Ammon's horn (tissue), 1 donor: ENCODE measurements at regions not wholly inside any gene's neighbourhood (a gene's known extent, or its start where the extent isn't known, plus 50 kb on each side); places are given as distances from the start of the nearest gene placed in this dataset.
"Not testable (repeated sequence)": the region's sequence is repeated elsewhere in the genome, so short reads cannot be mapped to it uniquely, and the experiment has no call there.

ENCODE experiments used
- DNase-seq: peaks from one replicate; pipeline ENCODE4 v3.0.0-alpha.2; 2016; ENCODE audit warnings: low spot score

DNA sequence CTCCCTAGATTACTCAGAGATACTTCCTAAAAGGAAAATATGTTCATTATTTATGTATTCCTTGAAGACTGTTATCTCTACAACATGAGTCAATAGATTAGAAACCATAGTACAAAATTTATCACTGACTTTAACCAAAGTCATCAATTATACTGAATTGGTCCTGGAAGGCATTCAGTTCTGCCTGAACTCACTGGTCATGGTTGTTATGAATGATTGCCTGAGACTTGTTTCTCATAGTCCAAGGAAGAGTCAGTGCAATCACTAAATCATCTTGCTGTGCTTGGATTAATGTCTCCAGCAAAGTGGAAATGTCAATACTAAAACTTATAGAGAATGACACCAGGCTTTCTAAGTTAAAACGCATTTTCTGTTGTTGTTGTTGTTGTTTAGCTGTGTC, 878.6 kb upstream of the MANEA start:
- DNase-seq = no peak

DNA sequence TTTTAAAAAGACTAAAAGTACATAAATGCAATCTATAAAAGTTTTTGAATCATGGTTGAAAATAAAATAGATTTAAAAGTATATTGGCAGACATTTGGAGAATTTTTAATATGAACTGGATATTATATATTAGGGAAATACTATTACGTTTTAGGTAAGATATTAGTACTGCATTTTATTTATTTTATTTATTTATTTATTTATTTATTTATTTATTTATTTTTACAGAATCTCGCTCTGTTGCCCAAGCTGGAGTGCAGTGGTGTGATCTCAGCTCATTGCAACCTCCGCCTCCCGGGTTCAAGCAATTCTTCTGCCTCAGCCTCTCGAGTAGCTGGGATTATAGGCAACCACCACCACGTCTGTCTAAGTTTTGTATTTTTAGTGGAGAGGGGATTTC, 890.1 kb upstream of the MANEA start:
- not testable (repeated sequence) for DNase-seq

DNA sequence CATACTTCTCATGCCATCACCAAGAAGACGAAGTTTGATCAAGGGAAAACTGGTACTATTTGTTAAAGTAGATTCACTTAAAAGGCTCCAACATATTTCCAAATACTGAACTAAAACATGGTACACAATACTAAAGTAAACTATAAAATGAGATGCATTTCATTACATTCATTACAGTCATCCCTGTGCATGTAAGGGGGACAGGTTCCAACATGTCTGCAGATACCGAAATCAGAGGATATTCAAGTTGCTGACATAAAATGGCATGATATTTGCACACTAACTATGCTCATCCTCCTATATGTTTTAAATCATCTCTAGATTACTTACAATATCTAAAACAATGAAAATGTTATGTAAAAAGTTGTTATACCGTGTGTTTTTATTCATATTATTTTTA, 893.9 kb upstream of the MANEA start:
- DNase-seq = no peak

DNA sequence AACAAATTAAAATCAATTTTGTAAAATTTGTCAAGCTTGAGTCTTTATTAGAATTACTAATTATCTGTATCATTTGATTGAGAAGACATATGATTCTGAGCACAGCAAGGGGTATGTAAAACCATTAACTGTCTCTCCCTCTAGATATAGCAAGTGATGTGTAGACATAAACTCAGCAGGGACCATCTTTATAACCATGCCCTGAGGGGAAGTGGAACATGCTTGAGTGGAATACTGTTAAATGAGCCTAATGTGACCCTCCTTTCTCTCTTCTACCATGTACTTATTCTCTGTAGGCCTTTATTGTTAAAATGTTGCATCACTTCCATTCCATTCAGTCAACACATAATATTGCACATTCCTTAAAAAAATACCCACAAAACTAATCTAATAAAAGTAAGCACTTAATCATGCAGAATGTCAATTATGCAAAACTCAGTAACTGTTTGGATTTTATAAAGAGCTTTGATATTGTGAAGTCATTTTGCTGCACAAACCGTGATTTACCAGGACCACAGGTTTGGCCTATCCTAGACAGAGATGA, 896.6 kb upstream of the MANEA start:
- no peak for DNase-seq

DNA sequence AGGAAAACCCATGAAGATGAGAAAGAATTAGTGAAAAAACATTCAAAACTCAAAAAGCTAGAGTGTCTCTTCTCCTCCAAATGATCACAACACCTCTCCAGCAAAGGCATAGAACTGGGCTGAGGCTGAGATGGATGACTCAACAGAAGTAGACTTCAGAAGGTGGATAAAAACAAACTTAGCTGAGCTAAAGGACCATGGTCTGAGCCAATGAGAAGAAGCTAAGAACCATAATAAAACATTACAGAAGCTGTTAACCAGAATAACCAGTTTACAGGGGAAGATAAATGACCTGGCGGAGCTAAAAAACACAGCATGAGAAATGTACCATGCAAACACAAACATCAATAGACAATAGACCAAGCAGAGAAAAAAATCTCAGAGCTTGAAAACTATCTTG, 904.1 kb upstream of the MANEA start:
- no peak for DNase-seq

DNA sequence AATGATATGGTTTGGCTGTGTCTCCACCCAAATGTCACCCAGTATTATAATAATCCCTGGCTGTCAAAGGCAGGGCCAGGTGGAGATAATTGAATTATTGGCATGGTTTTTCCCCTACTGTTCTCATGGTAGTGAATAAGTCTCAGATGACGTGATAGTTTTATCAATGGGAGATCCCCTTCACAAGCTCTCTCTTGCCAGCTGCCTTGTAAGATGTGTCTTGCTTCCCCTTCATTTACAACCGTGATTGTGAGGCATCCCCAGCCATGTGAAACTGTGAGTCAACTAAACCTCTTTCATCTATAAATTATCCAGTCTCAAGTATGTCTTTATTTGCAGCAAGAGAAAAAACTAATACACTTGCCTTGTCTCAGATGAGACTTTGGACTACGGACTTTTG, 907.3 kb upstream of the MANEA start:
- DNase-seq = no peak

DNA sequence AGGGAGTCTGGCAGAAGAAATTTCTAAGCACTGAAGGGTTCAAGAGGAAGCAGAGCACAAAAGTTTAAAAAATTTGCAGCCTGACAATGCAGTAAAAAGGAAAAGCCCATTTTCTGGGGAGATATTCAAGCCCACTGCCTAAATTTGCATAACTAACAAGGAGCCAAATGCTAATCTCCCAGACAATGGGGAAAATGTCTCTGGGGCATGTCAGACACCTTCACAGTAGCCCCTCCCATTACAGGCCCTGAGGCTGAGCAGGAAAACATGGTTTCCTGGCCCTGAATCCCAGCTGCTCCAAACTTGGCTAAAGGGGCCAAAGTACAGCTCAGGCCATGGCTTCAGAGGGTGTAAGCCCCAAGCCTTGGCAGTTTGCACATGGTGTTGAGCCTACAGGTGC, 908.5 kb upstream of the MANEA start:
- no peak for DNase-seq

DNA sequence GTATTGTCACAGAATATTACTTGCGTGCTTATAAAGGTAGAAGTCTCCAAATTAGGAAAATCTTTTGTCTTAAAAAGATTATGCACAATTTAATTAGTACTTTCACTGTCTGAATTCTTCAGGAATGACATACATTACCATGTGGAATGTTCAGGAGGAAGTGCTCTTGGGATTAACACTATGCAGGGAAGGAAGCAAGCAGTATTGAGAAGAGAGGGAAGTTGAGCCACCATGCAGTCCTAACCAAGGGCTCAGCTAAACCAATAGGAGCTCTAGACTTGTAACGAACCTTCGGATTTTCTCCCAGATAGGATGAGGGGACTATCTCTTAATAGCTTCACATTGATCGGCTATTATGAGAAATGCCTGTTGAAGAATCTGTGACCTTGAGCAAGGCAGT, 918.4 kb upstream of the MANEA start:
- no peak for DNase-seq

DNA sequence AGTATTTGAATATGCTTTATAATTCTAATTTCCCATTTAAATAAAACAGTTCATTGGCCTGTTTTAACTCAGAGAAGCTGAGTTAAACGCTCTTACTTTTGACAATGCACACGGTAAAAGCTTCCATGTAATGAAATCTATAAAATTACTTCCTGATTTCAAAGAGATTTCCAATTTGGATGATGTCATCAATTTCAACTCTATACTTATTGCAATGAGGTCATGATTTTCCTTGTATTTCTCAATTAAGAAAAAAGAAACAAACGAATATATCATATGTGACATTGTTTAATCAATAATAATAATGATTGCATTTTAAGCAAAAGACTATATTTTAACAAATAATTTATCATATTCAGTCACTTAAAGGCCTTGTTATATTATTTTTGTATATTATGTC, 926.1 kb upstream of the MANEA start:
- DNase-seq = no peak

DNA sequence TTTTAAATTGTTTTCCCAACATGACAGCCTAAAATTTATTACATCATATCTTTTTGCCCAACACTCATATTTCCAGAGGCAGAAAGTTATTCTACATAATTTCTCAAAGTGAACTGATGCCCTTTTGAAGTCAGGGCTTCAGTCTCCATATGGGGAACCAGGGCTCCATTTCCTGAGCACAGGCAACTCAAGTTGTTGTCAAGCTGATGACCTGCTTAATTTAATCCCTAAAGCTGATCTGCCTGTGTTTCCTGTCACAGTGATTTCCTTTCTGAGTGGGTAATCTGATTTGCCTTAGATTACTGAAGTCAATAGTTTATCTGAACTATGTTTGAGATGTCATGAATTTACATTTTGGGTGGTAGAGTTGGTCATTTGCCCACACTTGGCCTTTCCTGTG, 932.1 kb upstream of the MANEA start:
- DNase-seq = no peak

DNA sequence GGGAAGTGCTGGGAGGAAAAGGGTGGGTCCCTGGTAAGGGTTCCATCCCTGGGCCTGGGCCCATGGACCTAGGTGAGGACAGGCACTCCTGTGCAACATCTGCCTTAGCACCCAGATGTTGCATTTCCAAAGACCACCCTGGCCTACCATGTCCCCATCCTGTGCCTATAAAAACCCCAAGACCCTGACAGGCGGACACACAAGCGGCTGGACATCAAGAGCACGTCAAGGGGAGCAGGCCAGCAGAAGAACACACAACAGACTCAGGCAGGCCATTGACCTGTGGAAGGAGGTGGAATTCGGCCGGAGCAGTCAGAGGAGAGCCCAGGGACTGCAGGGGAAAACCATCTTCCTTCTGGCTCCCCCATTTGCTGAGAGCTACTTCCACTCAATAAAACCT, 937.8 kb upstream of the MANEA start:
- no peak for DNase-seq

DNA sequence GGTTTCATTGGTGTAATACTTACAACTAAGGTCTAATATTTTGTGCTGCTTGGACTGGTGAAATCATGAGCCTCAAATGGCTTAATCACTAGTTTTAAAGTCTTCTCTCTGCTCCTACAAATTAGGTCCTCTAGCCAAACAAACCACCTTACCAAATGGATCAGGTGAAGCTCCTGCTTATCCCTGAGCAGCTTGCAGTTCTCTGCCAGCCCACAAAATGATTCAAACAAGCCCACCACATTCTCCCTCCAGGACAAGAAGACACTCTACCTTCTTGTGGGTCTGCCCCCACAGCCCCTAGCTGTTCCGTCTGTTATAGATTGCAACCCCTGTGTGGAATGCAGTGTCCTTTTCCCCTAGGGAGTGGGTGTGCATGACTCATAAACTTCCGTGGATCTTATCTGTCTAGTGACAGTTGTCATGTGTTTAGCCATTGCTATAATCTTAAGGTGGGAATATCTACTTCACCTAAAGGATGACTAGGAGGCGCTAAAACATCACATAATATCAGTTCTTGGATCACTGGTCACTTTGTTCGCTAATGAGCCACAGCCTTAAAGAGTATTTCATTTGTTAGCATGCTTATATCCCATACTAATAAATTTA, 940.5 kb upstream of the MANEA start:
- peak; percentile 3 for DNase-seq

DNA sequence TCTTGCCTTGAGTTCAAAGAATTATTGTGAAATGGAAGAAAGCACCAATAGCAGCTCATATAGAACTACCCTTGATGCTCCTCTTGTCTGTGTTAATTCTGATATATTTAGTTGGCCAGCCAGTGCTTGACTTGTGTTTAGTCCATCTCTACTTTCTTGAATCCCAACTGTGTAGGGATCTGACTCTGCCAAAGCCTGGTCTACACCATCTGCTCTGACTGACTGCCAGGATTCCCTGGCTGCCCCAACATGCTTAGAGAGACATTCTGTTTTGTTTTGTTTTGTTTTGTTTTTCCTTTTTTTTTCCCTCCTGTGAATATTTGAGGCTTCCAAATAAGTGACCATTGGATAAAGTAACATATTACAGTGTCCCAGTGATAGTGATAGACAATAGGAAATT, 953.7 kb upstream of the MANEA start:
- DNase-seq = peak; percentile 14

DNA sequence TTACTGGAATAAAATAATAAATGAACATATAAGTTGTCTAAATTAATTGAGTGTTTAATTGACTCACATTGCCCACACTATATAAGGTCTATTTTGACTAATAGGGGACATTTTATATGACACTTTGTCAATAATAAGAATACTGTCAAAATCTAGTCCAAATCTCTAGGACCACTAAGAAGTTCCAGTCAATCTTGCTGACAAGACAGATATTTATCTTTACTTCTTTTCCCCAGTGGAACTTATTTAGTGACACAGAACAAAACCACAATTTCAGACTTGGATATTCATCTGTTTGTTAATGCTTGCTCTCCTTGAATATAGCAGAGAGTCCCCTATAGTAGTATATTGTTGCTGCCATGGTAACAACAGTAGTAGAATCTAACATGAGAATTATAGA, 954.6 kb upstream of the MANEA start:
- no peak for DNase-seq

DNA sequence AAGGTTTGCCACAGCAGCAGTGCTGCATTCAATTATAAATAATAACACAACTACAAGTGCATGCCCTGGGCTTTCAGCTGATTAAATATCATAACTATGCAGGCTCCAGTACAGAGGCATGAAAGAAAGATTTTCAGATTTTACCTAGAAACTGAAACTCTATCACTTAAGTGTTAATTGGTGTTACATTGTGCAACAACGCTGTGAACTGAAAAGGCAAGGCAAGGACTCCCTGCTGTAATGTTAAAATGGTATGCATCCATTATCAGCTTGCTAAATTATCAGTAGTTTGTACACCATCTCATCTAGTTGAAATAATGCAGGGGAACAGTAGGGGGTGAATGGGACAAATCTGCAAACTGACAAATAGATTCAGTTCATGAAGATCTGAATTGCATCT, 976.7 kb upstream of the MANEA start:
- DNase-seq = no peak

DNA sequence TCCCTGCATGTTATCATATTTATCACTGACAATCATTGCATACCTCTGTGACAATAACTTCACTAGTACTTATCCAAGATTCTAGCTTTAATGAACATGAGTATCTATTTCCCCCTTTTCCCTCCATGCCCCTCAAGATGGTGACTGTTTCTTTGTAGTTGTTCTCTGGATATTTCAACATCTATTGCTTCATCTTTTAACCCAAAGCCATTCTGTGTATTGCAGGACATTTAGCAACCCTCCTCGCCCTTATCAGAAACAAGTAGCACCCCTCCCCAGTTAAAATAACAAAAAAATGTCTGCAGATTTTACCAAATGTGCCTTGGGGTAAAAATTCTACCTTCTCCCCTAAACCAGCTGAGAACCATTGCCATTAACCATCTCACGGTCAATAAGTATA, 979.8 kb upstream of the MANEA start:
- DNase-seq = no peak

DNA sequence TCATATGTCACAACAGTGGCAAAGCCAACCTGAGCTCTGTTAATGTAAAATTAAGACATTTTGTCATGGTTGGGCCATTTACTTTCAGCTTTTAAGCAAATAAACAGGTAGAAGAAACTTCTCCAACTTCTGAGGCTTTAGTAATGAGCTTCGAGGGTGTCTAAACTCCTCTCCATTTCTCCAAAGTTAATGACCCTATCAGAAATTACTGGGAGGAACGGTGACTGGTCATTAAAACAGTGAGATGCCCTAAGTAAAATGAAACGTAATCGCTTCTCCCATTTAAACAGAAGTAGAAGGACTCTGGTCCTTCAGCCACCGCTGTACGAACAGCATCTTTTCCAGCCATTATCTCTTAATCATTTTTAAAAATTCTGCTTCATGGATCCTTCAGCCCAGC, 986.9 kb upstream of the MANEA start:
- no peak for DNase-seq

DNA sequence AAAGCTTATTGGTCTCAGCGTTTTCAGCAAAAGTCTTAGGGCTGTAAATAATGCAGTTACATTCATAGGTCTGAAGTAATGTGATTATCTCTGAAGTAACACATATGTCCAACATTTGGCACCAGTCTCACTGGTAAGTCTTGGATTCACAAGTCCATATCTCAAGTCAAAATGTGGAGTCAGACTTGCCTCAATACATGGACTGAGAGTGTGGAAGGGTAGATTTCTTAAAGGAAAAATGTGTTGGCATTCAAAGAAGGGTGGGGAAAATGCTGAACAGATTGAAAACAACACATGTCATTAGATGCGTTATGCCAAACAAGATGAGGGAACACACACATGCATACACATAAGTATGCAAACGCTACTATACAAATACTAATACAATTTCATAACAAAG, 989.0 kb upstream of the MANEA start:
- no peak for DNase-seq

DNA sequence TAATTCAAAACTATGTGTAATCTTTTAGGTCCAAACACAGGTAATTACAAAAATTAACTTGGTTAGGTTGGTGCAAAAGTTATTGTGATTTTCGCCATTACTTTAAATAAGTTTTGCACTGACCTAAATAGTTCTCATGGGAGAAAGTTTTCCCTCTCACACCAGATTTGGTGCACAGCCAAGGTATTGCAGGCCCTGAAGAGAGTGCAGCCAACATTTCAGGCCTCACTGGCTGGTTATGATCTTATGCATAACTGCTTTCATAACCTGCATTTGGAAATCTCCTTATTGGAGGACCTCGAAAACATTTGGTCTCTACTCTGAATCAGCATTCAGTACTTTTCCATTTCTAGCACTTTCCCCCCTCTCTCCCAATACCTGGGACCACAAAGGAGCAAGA, 993.1 kb upstream of the MANEA start:
- no peak for DNase-seq

DNA sequence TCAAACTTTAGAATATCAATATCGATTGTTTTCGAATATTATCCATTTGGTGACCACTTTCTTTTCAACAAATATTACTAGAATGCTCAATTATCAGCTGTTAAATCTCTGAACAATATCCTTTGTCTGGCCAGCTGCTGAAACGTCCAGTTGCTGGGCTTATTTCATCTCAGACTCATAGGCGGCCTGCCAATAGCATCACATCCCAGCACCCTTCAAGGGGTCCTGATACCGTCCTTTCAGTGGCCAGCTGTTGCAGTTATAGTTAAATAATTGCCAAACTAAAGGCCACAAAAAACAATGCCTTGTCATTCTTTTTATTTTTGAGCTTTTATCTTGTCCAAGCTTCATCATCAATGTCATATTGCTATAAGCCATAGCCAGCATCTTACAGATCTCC, 1006.8 kb upstream of the MANEA start:
- peak; percentile 45 for DNase-seq

DNA sequence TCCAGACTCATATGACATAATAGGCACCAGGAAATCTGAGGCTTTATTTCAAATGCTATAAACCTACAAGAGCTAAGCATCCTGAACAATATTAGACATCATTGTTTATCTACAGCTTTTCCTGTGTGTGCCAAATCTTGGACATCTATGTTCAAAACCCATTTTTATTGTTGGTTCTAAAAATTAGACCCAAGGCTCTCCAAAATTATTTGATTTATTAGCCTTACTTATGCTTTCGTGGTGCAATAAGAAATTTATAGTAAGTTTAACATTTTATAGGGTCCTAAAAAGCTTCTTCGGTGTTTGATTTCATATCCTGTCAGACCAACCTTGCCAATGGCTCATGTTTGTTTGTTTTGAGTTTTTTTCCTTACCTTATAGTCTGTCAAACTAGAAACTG, 1014.5 kb upstream of the MANEA start:
- no peak for DNase-seq

DNA sequence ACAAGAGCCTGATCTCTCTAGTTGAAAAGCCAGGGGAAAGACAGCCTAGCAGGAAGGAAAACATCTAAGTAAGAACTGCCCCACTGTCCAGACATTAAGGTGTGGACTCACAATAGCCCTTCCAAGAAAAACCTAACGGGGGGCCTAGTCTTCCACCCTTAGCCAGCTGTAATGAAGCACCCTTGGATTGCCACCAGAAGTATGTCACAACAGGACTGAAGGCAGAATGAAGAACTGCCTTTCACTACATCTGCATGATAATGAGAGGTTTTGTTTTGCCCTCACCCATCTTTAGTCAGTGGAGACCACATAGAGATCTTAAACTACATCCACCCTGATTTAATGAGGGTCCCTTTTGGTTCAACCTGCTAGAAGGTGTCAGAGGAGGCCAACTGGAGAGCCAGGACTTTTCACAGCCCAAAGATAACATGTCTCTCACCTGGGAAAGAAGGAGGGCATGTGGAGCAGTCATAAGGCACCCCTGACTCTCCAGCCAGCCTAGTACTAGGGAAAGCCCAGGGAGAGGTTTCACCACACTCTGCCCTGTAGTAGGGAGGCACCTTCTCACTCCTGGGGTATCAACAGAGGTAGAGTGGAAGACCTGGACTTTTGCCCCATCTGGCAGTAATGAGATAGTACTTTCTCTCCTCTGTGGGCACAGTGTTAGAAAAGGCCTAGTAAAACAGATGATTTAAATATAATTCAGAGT, 1017.4 kb upstream of the MANEA start:
- no peak for DNase-seq

DNA sequence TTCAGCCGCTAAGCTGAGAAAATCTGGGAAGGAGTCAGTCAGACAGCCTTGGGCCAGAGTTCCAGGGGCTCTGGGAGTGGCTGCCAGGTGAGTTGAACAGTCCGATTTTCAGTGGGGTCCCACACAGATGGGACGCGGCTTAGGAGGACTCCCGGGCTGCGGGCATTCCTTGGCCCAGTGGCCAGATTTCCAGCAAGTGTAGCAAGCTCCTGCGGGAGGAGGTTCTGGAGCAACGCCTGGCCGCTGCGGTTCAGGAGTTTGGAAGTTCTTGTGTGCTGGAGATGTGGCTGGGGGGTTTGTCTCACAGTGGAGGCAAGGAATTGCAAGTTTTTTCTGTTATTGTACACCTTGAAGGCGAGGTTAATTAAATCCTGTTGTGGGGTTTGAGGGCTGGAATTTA, 1020.1 kb upstream of the MANEA start:
- not testable (repeated sequence) for DNase-seq

DNA sequence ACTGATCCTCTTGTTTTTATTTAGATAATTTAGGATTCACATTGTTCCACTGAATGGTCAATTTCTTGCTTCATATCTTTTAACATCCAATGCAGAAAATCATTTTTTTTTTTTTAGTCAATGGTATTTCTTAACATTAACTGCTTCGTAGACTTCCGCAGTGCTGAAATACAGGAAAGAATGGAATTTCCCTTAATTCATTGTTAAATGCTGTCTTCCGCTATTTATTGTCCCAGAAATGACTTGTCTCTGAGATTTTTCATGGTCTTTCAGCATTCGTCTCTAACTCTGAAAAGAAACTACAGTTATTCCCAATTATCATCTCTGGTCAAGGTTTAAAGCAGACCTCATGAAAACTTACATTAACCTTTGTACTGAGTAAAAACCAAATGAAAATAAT, 1029.1 kb upstream of the MANEA start:
- no peak for DNase-seq
